SK-N-SH (cell line): ENCODE measurements at regions not wholly inside any gene's neighbourhood (a gene's known extent, or its start where the extent isn't known, plus 50 kb on each side); places are given as distances from the start of the nearest gene placed in this dataset.

ENCODE experiments used
- CTCF ChIA-PET: fragments of 300-600, 350-600 bp; formaldehyde crosslinking; extraction: SDS; loops from one replicate; lab custom pipeline; 2021; lab: Yijun Ruan, JAX
- POLR2A ChIA-PET: fragments of 350-600 bp; sonication (Branson Sonifier 250); formaldehyde crosslinking; extraction: SDS; loops from one replicate; lab custom pipeline; 2020; ENCODE audit warnings: antibody characterized with exemption, inconsistent platforms; lab: Yijun Ruan, JAX
- DNase-seq: peaks from one replicate; pipeline ENCODE4 v3.0.0; 2012
- H2AFZ ChIP-seq: fragments of 200-600 bp; sonication (generic); 2 replicates; pipeline ENCODE4 v1.8.1; 2016; ENCODE audit warnings: antibody characterized with exemption, mild to moderate bottlenecking, low read depth
- H3F3A ChIP-seq: fragments of 200-600 bp; sonication (generic); replicated peaks from 2 replicates; pipeline ENCODE3; 2016; ENCODE audit warnings: antibody characterized with exemption, mild to moderate bottlenecking; ENCODE audit not compliant: insufficient read depth
- H3K27ac ChIP-seq, 2 experiments: fragments of 200-500 bp in 1 of 2; fragments of 200-600 bp in 1 of 2; sonication (Bioruptor generic) in 1 of 2; sonication (generic), shearing (Covaris generic) in 1 of 2; 2 replicates each; pipeline versions ENCODE4 v1.5.1 to v1.6.1; 2014 to 2016; ENCODE audit warnings: low read depth in 2 of 2, inconsistent platforms in 1 of 2, low read length in 1 of 2, mild to moderate bottlenecking in 1 of 2, mixed read lengths in 1 of 2
- H3K27me3 ChIP-seq: fragments of 200-600 bp; sonication (generic), shearing (Covaris generic); 2 replicates; pipeline ENCODE4 v1.6.1; 2016; ENCODE audit warnings: mixed run types; ENCODE audit not compliant: insufficient read depth
- H3K36me3 ChIP-seq, 2 experiments: fragments of 200-500 bp in 1 of 2; fragments of 200-600 bp in 1 of 2; sonication (Bioruptor generic) in 1 of 2; sonication (generic) in 1 of 2; replicated peaks in 1 of 2; 2 replicates each; pipeline versions ENCODE3 to v1.5.1; 2014 to 2016; ENCODE audit warnings: low read length in 1 of 2, mild to moderate bottlenecking in 1 of 2; ENCODE audit not compliant: insufficient read depth in 2 of 2, control insufficient read depth in 1 of 2
- H3K4me1 ChIP-seq, 2 experiments: fragments of 200-500 bp in 1 of 2; fragments of 200-600 bp in 1 of 2; sonication (Bioruptor generic) in 1 of 2; sonication (generic), shearing (Covaris generic) in 1 of 2; 2 replicates each; pipeline versions ENCODE4 v1.5.1 to v1.6.1; 2014 to 2016; ENCODE audit warnings: low read depth in 1 of 2, low read length in 1 of 2, mixed run types in 1 of 2; ENCODE audit not compliant: insufficient read depth in 2 of 2, control insufficient read depth in 1 of 2
- H3K4me2 ChIP-seq: fragments of 200-600 bp; sonication (generic), shearing (Covaris generic); 2 replicates; pipeline ENCODE4 v1.6.1; 2017; ENCODE audit warnings: mixed run types
- H3K4me3 ChIP-seq, 2 experiments: fragments of 200-500 bp in 1 of 2; fragments of 200-600 bp in 1 of 2; sonication (Bioruptor generic) in 1 of 2; sonication (generic), shearing (Covaris generic) in 1 of 2; 2 replicates each; pipeline versions ENCODE4 v1.5.1 to v1.8.1; 2014 to 2016; ENCODE audit warnings: low read depth in 2 of 2, inconsistent platforms in 1 of 2, low read length in 1 of 2, mild to moderate bottlenecking in 1 of 2, mixed read lengths in 1 of 2, moderate library complexity in 1 of 2
- H3K79me2 ChIP-seq: fragments of 200-600 bp; sonication (generic); 2 replicates; pipeline ENCODE4 v1.8.1; 2017; ENCODE audit warnings: mild to moderate bottlenecking; ENCODE audit not compliant: insufficient read depth
- H3K9ac ChIP-seq: fragments of 200-600 bp; sonication (generic); 2 replicates; pipeline ENCODE4 v1.6.1; 2017; ENCODE audit warnings: mixed run types
- H3K9me2 ChIP-seq: fragments of 200-600 bp; sonication (generic); 2 replicates; pipeline ENCODE4 v1.6.1; 2017; ENCODE audit warnings: mixed run types
- H3K9me3 ChIP-seq: fragments of 200-600 bp; sonication (generic); 2 replicates; pipeline ENCODE4 v1.6.1; 2017; ENCODE audit warnings: mixed run types, mild to moderate bottlenecking, moderate library complexity
- H4K20me1 ChIP-seq: fragments of 200-600 bp; sonication (generic); 2 replicates; pipeline ENCODE4 v1.6.1; 2017; ENCODE audit warnings: mild to moderate bottlenecking, mixed run types; ENCODE audit not compliant: insufficient read depth
- ELF1 ChIP-seq: IDR thresholded peaks from 2 replicates; pipeline ENCODE4 v1.4.0; 2012
- EZH2phosphoT487 ChIP-seq: fragments of 200-600 bp; sonication (generic); IDR thresholded peaks from 2 replicates; pipeline ENCODE4 v1.6.1; 2017; ENCODE audit warnings: low read depth, mixed run types, mild to moderate bottlenecking, antibody characterized with exemption, moderate library complexity, borderline replicate concordance
- FOSL2 ChIP-seq: IDR thresholded peaks from 2 replicates; pipeline ENCODE4 v1.4.0; 2012; ENCODE audit warnings: low read depth, mild to moderate bottlenecking, moderate library complexity, borderline replicate concordance
- MAX ChIP-seq: IDR thresholded peaks from 2 replicates; pipeline ENCODE4 v1.4.0; 2012; ENCODE audit warnings: low read depth
- MEF2A ChIP-seq: IDR thresholded peaks from 2 replicates; pipeline ENCODE4 v1.4.0; 2012; ENCODE audit warnings: low read depth, borderline replicate concordance
- NFIC ChIP-seq: IDR thresholded peaks from 2 replicates; pipeline ENCODE4 v1.4.0; 2012; ENCODE audit warnings: borderline replicate concordance
- NRF1 ChIP-seq: IDR thresholded peaks from 2 replicates; pipeline ENCODE4 v1.6.1; 2012; ENCODE audit warnings: low read depth, mild to moderate bottlenecking, low read length
- POLR2AphosphoS5 ChIP-seq: IDR thresholded peaks from 2 replicates; pipeline ENCODE4 v1.6.1; 2012; ENCODE audit warnings: low read depth, low read length
- RCOR1 ChIP-seq: fragments of 150-350 bp; IDR thresholded peaks from 2 replicates; pipeline ENCODE4 v1.6.1; 2017; ENCODE audit warnings: antibody characterized with exemption, low read length
- SIN3A ChIP-seq: IDR thresholded peaks from 2 replicates; pipeline ENCODE4 v1.6.1; 2012; ENCODE audit warnings: low read depth, mild to moderate bottlenecking, low read length, moderate library complexity, borderline replicate concordance
- TAF1 ChIP-seq: IDR thresholded peaks from 2 replicates; pipeline ENCODE4 v1.6.1; 2012; ENCODE audit warnings: low read depth, mild to moderate bottlenecking, low read length, moderate library complexity, borderline replicate concordance
- YY1 ChIP-seq: IDR thresholded peaks from 2 replicates; pipeline ENCODE4 v1.4.0; 2012; ENCODE audit warnings: low read depth, mild to moderate bottlenecking
- WGBS: methylation state at CpG from one replicate; pipeline ENCODE4 v1.1.6; 2017; ENCODE audit warnings: low lambda C conversion rate; 5-methylcytosine and 5-hydroxymethylcytosine counted together
- TF ChIP-seq, protein P1 (sequence below): IDR thresholded peaks from 2 replicates; pipeline ENCODE4 v1.4.0; 2012; ENCODE audit warnings: low read depth, borderline replicate concordance
- TF ChIP-seq, protein P2 (sequence below): fragments of 200-600 bp; sonication (generic); IDR thresholded peaks from 2 replicates; pipeline ENCODE4 v1.6.1; 2017; ENCODE audit warnings: antibody characterized with exemption, mild to moderate bottlenecking, moderate library complexity

DNA sequence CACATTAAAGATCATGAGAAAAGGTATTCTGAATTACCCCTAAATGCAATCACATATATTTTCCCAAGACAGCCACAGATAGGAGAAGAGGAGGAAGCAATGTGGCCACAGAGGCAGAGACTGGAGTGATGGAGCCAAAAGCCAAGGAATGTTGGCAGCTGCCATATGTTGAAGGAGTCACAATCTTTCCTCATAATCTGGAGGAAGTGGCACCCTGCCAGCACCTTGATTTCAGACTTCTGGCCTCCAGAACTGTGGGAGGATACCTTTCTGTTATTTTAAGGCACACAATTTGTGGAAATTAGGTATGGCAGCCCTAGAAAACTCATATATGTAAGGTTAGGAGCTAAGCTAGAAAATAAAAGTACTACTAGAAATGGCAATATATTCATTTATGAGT is 139.9 kb upstream of the GAS1 start:
- H3K4me1 ChIP-seq, result no peaks in the 10 kb centered on the region; a peak in 1 of 4 replicates
- H3K9me3 ChIP-seq, result no peaks in the 10 kb centered on the region
- H3K9me2 ChIP-seq, result no peaks in the 10 kb centered on the region
- H2AFZ ChIP-seq, result no peak overlapping the region
- no peaks in the 10 kb centered on the region for H3K79me2 ChIP-seq
- no peak overlapping the region for H3K4me3 ChIP-seq
- H3K9ac ChIP-seq, result no peak overlapping the region
- TF ChIP-seq MAX, result no peak
- no peak for TF ChIP-seq YY1
- TF ChIP-seq NRF1, result no peak
- TF ChIP-seq SIN3A, result no peak
- TF ChIP-seq EZH2phosphoT487, result no peak
- H4K20me1 ChIP-seq, result no peaks in the 10 kb centered on the region
- ChIA-PET CTCF (interaction anchor here (0.7 to 1.7 kb wide), 4 partner anchors 18 to 673 kb away, joined by 3 to 7 read pairs (median 4); no protein-coding TSS in a partner anchor), POLR2A (no interaction called here)
- no peaks in the 10 kb centered on the region for H3F3A ChIP-seq
- no peak for DNase-seq
- no peaks in the 10 kb centered on the region for H3K27me3 ChIP-seq
- H3K27ac ChIP-seq, result no peak overlapping the region
- H3K36me3 ChIP-seq, result no peaks in the 10 kb centered on the region
- H3K4me2 ChIP-seq, result no peak overlapping the region

DNA sequence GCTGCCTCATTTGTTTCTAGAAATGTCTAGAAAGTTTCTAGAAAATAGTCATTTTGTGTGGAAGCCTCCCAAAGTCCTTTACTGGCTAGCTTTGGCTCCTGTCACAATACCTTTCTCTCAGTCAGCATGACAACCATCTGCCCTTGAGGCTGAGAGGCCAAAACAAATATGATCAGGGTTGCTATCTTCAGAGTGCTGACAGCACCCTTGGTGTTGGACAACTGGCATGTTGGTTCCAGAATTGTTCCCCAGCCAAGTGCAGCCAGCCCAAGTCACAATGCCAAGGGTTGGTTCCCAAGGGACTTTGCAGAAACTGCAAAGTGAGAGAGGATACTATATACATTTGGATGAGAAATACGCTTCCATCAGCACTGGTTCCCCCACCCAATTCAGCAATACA is 140.9 kb upstream of the GAS1 start:
- POLR2A ChIA-PET, result no interaction called here
- WGBS, result 73% methylated on average over 1 of the region's 1 CpG

More for the DNA sequence above, 140.9 kb upstream of the GAS1 start:
- no peak for DNase-seq
- Histone ChIP-seq H3K4me1 (no peaks in the 10 kb centered on the region; a peak in 1 of 4 replicates), H3K36me3 (no peaks in the 10 kb centered on the region), H2AFZ (no peak overlapping the region), H3K4me2 (no peak overlapping the region), H3K9me2 (no peaks in the 10 kb centered on the region), H3K9me3 (no peaks in the 10 kb centered on the region), H3F3A (no peaks in the 10 kb centered on the region), H3K79me2 (no peaks in the 10 kb centered on the region), H4K20me1 (no peaks in the 10 kb centered on the region), H3K9ac (no peak overlapping the region), H3K27ac (no peak overlapping the region), H3K27me3 (no peaks in the 10 kb centered on the region), H3K4me3 (no peak overlapping the region)
- no peak for TF ChIP-seq NRF1
- no peak for TF ChIP-seq FOSL2
- TF ChIP-seq MAX, result no peak
- TF ChIP-seq ELF1, result no peak
- no peak for TF ChIP-seq SIN3A
- TF ChIP-seq EZH2phosphoT487, result no peak
- TF ChIP-seq, protein P1, sequence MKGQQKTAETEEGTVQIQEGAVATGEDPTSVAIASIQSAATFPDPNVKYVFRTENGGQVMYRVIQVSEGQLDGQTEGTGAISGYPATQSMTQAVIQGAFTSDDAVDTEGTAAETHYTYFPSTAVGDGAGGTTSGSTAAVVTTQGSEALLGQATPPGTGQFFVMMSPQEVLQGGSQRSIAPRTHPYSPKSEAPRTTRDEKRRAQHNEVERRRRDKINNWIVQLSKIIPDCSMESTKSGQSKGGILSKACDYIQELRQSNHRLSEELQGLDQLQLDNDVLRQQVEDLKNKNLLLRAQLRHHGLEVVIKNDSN, result no peak
- no peak for TF ChIP-seq MEF2A
- TF ChIP-seq NFIC, result no peak
- no peak for TF ChIP-seq RCOR1
- TF ChIP-seq, protein P2, sequence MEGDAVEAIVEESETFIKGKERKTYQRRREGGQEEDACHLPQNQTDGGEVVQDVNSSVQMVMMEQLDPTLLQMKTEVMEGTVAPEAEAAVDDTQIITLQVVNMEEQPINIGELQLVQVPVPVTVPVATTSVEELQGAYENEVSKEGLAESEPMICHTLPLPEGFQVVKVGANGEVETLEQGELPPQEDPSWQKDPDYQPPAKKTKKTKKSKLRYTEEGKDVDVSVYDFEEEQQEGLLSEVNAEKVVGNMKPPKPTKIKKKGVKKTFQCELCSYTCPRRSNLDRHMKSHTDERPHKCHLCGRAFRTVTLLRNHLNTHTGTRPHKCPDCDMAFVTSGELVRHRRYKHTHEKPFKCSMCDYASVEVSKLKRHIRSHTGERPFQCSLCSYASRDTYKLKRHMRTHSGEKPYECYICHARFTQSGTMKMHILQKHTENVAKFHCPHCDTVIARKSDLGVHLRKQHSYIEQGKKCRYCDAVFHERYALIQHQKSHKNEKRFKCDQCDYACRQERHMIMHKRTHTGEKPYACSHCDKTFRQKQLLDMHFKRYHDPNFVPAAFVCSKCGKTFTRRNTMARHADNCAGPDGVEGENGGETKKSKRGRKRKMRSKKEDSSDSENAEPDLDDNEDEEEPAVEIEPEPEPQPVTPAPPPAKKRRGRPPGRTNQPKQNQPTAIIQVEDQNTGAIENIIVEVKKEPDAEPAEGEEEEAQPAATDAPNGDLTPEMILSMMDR, result no peak
- TF ChIP-seq TAF1, result no peak
- TF ChIP-seq POLR2AphosphoS5, result no peak
- CTCF ChIA-PET, result no interaction called here
